Upper lobe of left lung (tissue), 6 donors: ENCODE measurements at regions not wholly inside any gene's neighbourhood (a gene's known extent, or its start where the extent isn't known, plus 50 kb on each side); places are given as distances from the start of the nearest gene placed in this dataset.

Experiments used
- ATAC-seq, 2 donors: fragments of 200-7000 bp; cut with Tn5 transposase; one replicate each; pipeline ENCODE4 v1.9.1; 2022; ENCODE audit warnings: mild to moderate bottlenecking in 2 of 2, moderate library complexity in 2 of 2; ENCODE audit not compliant: low FRiP score in 2 of 2
- DNase-seq, 2 donors: peaks; one replicate each; pipeline ENCODE4 v3.0.0-alpha.2; 2019 to 2020
- H3K27ac ChIP-seq, 4 donors: fragments of 200-600 bp; sonication (generic); one replicate each; pipeline ENCODE4 v1.5.1; 2016 to 2019
- H3K27me3 ChIP-seq, 4 donors: fragments of 200-600 bp; sonication (generic); one replicate each; pipeline ENCODE4 v1.5.1; 2017 to 2019
- H3K36me3 ChIP-seq, 4 donors: fragments of 200-600 bp; sonication (generic); one replicate each; pipeline ENCODE4 v1.5.1; 2016 to 2019
- H3K4me1 ChIP-seq, 4 donors: fragments of 200-600 bp; sonication (generic); one replicate each; pipeline ENCODE4 v1.5.1; 2018 to 2019
- H3K4me3 ChIP-seq, 4 donors: fragments of 200-600 bp; sonication (generic); one replicate each; pipeline ENCODE4 v1.5.1; 2017 to 2019; ENCODE audit warnings: mild to moderate bottlenecking in 2 of 4, moderate library complexity in 1 of 4
- H3K9me3 ChIP-seq, 4 donors: fragments of 200-600 bp; sonication (generic); one replicate each; pipeline ENCODE4 v1.5.1; 2018 to 2019
- CTCF ChIP-seq, 6 experiments: fragments of 450-650 bp in 4 of 6; fragments of 200-600 bp in 2 of 6; sonication (generic) in 2 of 6; IDR thresholded peaks; one replicate each; pipeline ENCODE4 v1.5.1; 2016 to 2019; ENCODE audit warnings: antibody characterized with exemption in 6 of 6
- EP300 ChIP-seq, 4 donors: sonication (generic); formaldehyde crosslinking; IDR thresholded peaks; one replicate each; pipeline ENCODE4 v1.5.1; 2017; ENCODE audit warnings: antibody characterized with exemption in 4 of 4, control low read depth in 2 of 4
- POLR2A ChIP-seq, 4 donors: fragments of 450-650 bp; IDR thresholded peaks; one replicate each; pipeline ENCODE4 v1.5.1; 2016 to 2017; ENCODE audit warnings: antibody characterized with exemption in 4 of 4, mild to moderate bottlenecking in 2 of 4
- POLR2AphosphoS5 ChIP-seq, 2 donors: sonication (generic); formaldehyde crosslinking; IDR thresholded peaks; one replicate each; pipeline ENCODE4 v1.5.1; 2017; ENCODE audit warnings: antibody characterized with exemption in 2 of 2
- WGBS, 2 donors: methylation state at CpG; one replicate each; pipeline ENCODE4 v1.1.5; 2017 to 2018; 5-methylcytosine and 5-hydroxymethylcytosine counted together
- donor health status: DM: no; HTN: no; CAD: no; lungs with moderate emphysema.
- donor health status: DM: no; HTN: yes; CAD: no; lungs with severe emphysema.

DNA sequence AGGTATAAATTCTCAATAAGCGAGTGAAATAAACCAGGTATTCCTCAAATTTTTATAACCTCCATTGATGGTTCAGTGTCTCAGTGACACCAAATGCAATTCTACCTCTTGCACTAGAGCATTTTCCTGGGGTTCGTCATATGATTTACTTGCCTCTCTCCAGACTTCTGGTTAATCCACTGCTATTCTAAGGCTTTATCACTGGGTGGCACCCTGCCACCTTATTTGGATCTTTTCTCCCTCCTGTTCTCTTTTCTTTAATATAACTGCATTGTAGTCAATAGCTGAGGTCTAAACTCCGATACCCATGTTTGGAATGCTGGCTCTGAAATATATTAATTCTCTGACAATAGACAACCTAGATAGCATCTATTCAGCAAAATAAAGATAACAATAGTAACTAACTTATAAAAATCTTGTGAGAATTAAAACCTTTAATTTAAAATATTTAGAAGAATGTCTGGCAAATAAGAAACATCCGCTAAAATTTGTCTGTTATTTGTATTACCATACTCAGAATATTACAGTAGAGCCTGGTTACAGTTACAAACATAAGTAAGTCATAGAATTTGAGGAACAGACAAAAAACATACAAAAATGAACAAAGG lies 436.4 kb downstream of the PLA2G4A start:
- H3K4me1 ChIP-seq = no peaks in the 10 kb centered on the region
- no peak overlapping the region for H3K27ac ChIP-seq
- WGBS, 2 donors = 46 to 56% methylated on average over 4 of the region's 4 CpGs
- H3K4me3 ChIP-seq = no peak overlapping the region
- H3K9me3 ChIP-seq = no peaks in the 10 kb centered on the region
- H3K36me3 ChIP-seq = no peaks in the 10 kb centered on the region
- TF ChIP-seq CTCF (IDR thresholded peaks at IDR 0.05) = no peak
- TF ChIP-seq POLR2AphosphoS5 (IDR thresholded peaks at IDR 0.05) = no peak
- TF ChIP-seq EP300 (IDR thresholded peaks at IDR 0.05) = no peak
- no peak for TF ChIP-seq POLR2A (IDR thresholded peaks at IDR 0.05)
- ATAC-seq (no peak), DNase-seq (no peak)
- no peaks in the 10 kb centered on the region for H3K27me3 ChIP-seq

- Histone ChIP-seq H3K36me3 (no peaks in the 10 kb centered on the region), H3K27me3 (no peaks in the 10 kb centered on the region), H3K4me3 (no peak overlapping the region), H3K9me3 (no peaks in the 10 kb centered on the region), H3K4me1 (no peaks in the 10 kb centered on the region), H3K27ac (no peak overlapping the region)
- no peak for TF ChIP-seq POLR2AphosphoS5 (IDR thresholded peaks at IDR 0.05)
- no peak for TF ChIP-seq POLR2A (IDR thresholded peaks at IDR 0.05)
- TF ChIP-seq CTCF (IDR thresholded peaks at IDR 0.05) = no peak
- TF ChIP-seq EP300 (IDR thresholded peaks at IDR 0.05) = no peak
- WGBS, 2 donors = 48 to 59% methylated on average over 4 of the region's 4 CpGs
- no peak for ATAC-seq
- DNase-seq = no peak
Observed at GRCh38 chr1:187266051-187266450, 437.3 kb downstream of the PLA2G4A start.

DNA sequence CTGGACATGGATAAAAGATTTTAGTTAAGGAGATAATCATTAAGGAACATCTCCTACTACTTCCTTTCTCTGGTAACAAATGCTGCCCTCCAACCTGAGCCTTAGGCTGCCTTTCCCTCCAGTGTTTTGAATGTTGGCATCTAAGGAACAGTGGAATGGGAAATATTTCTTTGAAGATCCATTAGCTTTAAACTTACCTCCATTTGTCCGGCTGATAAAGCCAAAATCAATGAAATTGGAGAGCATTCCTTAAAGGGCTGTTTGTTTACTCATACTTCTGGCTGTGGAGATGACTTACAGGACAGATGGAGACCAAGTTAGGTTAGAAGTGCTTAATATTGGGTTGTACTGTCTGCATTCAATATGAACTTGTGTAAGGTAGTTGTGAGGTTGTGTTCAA lies 439.1 kb downstream of the PLA2G4A start:
- 48 to 62% methylated on average over 1 of the region's 1 CpG for WGBS, 2 donors
- H3K4me3 ChIP-seq = no peak overlapping the region
- H3K36me3 ChIP-seq = no peaks in the 10 kb centered on the region
- no peak overlapping the region for H3K27ac ChIP-seq
- ATAC-seq (no peak), DNase-seq (no peak)
- no peaks in the 10 kb centered on the region for H3K27me3 ChIP-seq
- no peaks in the 10 kb centered on the region for H3K4me1 ChIP-seq
- TF ChIP-seq POLR2A (IDR thresholded peaks at IDR 0.05) (no peak), POLR2AphosphoS5 (IDR thresholded peaks at IDR 0.05) (no peak), EP300 (IDR thresholded peaks at IDR 0.05) (no peak), CTCF (IDR thresholded peaks at IDR 0.05) (no peak)
- H3K9me3 ChIP-seq = no peaks in the 10 kb centered on the region

GRCh38 chr1:187270256-187270655 lies 441.5 kb downstream of the PLA2G4A start:
- Histone ChIP-seq H3K4me1 (no peaks in the 10 kb centered on the region), H3K36me3 (no peaks in the 10 kb centered on the region), H3K27me3 (no peaks in the 10 kb centered on the region), H3K9me3 (no peaks in the 10 kb centered on the region), H3K27ac (no peak overlapping the region), H3K4me3 (no peak overlapping the region)
- ATAC-seq (no peak), DNase-seq (no peak)
- WGBS, 2 donors = 78 to 88% methylated on average over 5 of the region's 5 CpGs
- TF ChIP-seq CTCF (IDR thresholded peaks at IDR 0.05) (no peak), POLR2A (IDR thresholded peaks at IDR 0.05) (no peak), POLR2AphosphoS5 (IDR thresholded peaks at IDR 0.05) (no peak), EP300 (IDR thresholded peaks at IDR 0.05) (no peak)

GRCh38 chr1:187275346-187275745 lies 446.6 kb downstream of the PLA2G4A start:
- H3K27ac ChIP-seq = no peak overlapping the region
- ATAC-seq = no peak

More at GRCh38 chr1:187275346-187275745, 446.6 kb downstream of the PLA2G4A start:
- Histone ChIP-seq H3K36me3 (no peaks in the 10 kb centered on the region), H3K27me3 (no peaks in the 10 kb centered on the region), H3K4me3 (no peak overlapping the region), H3K9me3 (no peaks in the 10 kb centered on the region), H3K4me1 (no peaks in the 10 kb centered on the region)
- DNase-seq = no peak
- WGBS, 2 donors = 71 to 82% methylated on average over 1 of the region's 1 CpG
- TF ChIP-seq POLR2AphosphoS5 (IDR thresholded peaks at IDR 0.05) (no peak), EP300 (IDR thresholded peaks at IDR 0.05) (no peak)
